AG08396 (cell line): ENCODE measurements at regions not wholly inside any gene's neighbourhood (a gene's known extent, or its start where the extent isn't known, plus 50 kb on each side); places are given as distances from the start of the nearest gene placed in this dataset.

Experiments used
- DNase-seq: peaks from one replicate; pipeline ENCODE4 v3.0.0; 2012; ENCODE audit warnings: low spot score, mixed read lengths

DNA sequence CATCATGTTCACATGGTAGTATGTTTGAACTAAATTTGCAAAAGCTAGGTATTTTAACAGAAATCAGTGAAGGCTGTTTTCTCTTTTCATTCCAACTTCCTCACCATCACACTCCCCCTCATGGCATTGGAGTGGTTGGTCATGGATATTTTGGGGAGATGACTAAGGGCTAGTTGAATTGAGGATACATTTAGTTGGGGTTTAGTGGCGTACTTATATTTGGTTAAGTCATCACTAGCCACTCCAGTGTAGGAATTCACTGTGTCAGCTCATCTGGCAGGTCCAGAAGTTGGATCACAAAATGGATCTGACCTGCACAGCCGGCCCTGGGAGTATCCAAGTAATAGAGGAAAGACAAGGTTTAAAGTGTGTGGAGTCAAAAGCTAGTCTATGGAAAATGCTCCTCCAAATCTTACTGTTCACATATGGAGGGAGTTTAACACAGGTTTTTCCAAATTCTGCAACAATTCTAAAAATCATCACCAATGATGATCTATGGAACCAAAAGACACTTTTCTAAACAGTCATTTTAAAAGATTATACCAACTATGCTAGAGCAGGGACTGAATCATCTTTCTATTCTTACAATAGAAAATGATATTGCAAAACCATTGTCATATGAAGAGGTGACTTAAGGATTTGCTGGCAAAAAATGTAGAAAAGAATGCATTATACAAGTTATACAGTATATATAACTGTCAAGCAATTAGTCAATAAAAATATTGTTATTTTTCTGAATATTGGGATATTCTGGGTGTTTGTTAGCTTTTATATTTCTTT lies 247.8 kb upstream of the PEX5L start:
- peak; percentile 46 for DNase-seq

DNA sequence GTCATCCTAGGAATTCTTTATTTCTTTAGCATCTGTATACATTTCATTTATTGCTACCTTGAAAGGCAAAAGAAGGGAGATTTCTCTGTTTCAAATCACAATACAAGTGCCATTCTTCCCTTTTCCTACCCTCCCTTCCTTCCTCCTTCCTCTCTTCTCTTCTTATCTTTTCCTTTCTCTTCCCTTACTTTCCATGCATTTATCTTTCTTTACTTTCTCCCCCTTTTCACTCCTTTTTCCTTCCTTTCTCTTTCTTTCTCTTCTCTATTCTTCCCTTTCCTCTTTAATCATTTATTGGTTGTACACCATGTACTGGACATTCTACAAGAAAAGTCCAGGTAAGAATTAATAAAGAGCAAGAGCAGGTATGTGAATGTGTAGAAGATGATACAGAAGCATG lies 251.0 kb upstream of the PEX5L start:
- no peak for DNase-seq

DNA sequence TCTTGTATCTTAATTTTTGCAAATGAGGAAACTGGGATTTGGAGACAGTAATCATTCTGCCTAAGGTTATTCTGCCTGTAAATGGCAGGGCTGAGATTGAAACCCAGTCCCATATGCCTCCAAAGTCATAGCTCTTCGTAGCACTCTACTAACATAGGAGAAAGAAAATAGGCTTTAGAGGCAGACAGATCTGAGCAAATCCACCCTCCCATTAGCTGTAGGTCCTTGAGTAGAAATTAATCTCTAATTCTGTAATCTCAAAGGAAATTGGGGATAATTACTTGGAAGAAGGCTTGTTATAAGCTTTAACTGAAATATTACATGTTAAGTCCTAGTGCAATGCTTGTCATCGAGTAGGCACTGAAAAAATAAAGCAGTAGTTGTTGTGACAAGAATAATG lies 252.1 kb upstream of the PEX5L start:
- no peak for DNase-seq

DNA sequence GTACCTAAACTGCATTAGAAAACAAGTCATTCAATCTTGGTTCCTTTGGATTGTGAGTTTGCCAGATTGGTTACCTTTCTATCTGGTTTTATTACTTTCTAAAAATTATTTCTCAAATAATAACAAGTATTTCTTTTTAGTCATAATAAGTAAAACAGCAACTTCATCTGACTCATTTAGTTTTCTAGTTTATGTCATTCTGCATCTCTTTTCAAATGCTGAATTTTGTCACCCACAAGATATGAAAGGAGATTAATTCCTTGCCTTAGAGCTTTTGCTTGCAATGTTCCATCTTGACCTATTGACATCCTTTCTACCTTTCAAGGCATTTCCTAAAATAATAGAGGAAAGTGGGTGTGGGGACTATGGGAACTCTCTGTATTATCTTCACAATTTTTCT lies 253.6 kb upstream of the PEX5L start:
- DNase-seq: no peak

DNA sequence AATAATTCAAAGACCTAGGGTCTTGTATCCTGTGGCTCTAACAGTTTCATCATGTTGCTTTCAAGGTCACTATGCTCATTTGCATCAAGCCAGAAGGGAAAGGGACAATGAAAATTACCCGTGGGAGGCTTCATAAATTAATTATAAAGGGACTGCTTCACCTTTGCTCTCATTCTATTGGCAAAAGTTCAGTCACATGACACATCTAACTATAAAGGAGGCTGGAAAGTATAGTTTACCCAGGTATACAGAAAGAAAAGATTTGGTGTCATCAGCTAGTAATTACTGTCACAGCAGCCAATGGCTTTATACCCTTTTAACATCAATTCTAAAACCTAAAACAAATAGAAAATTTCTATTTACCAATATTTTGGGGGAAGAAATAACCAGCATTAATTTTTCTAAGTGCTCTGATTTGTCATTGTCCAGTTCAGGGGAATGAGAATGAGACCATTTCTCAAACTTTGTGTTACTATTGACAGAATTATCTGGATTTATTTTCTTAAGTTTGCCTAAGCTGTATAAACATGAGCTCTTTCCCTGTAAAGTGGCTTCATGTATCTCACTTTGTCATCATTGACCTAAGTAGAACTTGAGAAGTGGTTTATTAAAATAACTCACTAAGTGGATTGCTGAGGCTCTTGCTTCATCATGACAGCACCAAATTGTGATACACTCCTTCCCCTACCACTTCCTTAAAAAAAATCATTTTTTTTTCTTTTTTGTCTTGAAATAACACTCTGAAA lies 257.7 kb upstream of the PEX5L start:
- DNase-seq: no peak

DNA sequence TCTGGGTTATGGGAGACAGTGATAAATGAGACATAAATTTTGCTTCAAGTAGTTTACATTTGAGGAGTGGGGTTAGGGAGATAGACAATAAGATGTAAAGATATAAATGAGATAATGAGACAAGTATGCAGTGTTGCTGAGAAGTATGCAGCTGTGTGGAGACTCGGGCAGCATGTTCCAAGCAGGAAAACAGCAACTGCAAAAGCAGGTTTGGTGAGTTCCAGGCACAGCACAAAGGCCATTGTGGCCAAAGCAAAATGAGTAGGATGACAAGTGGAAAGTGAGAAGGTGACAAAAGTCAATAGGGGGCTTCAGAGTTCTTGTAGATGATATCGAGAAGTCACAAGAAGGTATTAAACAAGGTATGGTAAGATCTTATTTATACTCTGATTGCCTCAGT lies 259.1 kb upstream of the PEX5L start:
- DNase-seq: no peak

DNA sequence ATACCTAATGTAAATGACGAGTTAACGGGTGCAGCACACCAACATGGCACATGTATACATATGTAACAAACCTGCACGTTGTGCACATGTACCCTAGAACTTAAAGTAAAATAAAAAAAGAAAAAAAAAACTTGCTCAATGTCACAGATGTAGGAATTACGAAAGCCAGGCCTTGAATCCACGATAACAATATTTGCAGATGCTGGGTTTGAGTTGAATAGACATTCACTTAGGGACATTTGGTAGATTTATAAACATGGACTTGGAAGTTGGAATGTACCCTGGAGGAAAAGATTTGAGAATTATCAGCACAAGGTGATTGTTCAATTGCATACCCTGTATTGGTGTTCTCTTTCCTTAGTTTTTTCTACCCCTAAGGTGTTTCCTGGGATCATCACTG lies 260.2 kb upstream of the PEX5L start:
- no peak for DNase-seq

DNA sequence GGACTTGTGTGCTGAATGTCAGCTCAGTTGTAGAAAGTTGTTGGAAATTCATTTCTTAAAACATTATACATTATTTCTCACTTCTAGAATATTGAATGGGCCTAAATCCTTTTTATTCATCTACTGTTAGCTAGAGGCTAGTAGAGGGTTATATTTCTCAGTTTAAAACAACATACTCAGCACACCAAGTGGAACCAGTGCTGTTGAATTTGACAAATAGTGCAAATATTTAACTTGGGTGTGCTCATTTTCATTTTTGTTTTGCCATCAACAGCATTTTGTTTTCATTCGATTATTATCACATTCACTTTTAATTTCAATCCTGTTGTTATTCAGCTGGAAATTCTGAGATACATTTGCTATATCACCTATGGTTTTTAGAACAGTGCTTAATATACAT lies 269.4 kb upstream of the PEX5L start:
- DNase-seq: no peak

DNA sequence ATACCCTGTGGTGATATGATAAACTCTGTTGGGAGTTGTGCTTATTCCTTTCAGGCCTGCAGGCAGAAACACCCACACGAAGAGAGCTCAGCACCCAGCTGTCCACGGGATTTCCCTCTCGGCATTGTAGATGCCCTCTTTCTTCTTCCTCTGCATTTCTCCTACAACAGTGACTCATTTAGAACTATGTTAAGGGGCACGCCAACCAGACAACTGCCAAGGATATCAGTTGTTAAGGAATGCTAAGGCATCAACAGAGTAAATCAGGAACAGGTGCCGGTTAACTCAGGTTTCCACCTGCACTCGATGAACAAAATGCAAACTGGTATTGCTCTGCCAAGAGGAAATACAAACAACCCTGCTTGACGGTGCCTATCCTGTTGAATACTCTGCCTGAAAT lies 270.0 kb upstream of the PEX5L start:
- peak; percentile 8 for DNase-seq

DNA sequence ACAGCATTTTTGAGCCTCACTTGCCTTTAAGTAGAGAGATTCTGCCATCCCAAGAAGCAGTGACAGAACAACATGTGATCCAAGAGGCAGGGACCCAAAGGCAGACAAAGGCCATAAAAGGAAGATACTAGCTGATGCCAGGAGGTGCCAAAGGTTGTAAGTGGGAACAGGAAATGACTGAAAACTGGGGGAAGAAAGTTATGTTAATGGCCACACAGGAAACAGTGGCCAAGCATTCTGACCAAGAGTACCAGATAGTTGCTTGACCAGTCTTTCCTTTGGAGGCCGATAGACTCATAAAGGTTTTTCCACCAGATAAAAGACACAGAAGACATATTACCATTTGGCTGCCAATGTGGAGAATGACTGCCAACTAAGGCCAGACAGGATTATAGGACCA lies 274.5 kb upstream of the PEX5L start:
- DNase-seq: no peak

DNA sequence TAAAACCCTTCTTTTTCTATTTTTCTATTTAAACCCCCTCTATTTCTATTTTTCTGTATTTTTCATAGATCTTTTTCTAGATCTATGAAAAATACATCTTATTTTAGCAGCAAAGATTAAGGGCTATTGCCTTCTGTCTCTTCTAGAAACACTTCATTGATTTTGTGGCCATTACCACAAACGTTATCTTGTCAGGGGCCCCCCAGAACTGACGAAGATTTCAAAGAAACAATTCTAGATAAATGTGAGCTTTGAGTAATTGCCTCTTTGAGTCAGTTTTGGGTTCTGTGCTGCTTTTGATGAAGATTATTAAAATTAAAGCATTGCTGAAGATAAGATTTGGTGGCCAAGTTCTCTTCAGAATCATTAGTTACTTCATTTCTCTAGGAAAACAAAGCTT lies 279.6 kb upstream of the PEX5L start:
- DNase-seq: no peak

DNA sequence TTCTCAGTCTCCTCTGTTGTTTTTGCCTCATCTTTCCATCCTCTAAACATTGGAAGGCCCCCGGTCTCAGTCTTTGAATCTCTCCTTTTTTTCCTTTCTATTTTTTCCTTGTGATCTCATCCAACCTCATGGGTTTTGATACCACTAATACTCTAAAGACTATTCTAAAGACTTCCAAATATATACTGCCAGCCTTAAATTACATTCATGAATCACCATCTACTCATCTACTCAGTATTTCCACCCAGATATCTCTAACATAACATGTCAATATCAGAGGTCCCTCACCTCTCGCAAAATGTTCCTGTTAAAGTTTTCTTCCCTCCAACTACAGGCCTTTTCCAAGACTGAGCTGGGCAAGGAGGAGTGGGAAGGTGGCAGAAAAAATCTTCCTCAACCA lies 282.5 kb upstream of the TTC14 start:
- no peak for DNase-seq

DNA sequence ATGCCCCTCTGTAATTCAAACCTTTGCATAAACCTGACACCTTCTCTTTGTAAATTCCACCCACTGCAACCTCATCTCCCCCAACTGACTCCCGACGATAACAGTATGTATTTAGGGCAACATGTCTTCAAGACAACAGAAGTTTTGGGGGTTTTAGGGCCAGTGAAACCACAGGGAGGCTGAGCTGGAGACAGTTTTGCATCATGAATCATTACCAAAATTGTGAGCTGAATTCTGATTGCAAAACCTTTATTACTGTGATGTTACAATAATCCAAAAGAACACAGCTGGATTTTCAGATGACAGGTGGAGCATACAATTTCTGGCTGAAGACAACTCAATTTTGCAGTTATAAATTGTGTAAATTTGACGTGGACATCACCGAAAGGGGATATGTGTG lies 281.3 kb upstream of the TTC14 start:
- DNase-seq: no peak

DNA sequence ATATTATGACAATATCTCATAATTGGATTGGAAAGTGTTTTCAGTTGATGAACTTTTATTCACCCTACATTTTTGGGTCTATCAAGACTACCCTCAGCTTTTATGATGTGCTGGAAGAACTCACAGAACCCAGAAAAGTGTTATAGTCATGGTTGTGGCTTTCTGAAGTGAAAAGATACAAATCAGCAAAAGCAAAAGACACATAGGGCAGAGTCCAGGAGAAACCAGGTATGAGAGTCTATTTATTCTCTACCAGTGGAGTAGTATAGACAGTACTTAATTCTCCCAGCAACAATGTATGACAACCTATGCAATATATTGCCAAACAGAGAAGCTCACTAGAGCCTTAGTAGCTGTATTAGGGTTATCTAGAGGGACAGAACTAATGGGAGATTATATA lies 280.4 kb upstream of the TTC14 start:
- no peak for DNase-seq

DNA sequence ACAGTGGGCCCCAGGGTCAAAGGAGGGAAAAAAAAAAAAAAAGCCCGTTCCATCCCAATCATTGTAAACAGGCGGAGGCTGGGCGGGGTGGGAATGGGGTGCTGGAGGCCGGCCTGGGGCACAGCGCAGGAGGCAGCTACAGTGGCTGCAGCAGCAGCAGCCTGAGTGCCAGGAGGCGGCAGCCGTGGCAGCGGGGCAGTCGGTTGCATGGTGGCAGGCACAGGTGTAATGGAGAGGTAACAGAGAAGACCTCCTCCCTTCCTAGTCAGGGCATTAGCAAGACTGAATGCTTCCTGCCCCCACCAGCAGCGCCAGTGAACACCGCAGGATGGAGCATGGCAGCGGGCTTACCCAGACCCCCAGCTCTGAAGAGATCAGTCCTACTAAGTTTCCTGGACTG lies 279.1 kb upstream of the TTC14 start:
- DNase-seq: no peak

DNA sequence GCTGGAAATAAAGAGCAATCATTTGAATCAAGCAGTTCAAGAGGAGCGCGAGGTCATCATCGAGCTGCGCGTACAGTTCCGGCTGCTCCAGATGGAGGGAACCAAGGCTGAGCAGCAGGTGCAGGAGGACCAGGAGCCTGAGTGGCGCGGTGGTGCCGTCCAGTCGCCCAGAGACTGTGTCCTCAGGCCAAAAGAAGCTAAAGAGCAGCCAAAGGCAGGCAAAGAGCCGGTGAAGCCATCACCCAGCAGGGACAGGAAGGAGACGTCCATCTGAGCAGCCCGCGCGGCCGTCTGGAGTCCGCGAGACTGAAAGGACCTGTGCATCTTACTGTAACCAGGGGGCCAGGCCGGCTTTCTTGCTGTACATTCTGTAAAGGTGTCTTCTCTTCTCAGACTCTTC lies 277.2 kb upstream of the TTC14 start:
- DNase-seq: no peak

DNA sequence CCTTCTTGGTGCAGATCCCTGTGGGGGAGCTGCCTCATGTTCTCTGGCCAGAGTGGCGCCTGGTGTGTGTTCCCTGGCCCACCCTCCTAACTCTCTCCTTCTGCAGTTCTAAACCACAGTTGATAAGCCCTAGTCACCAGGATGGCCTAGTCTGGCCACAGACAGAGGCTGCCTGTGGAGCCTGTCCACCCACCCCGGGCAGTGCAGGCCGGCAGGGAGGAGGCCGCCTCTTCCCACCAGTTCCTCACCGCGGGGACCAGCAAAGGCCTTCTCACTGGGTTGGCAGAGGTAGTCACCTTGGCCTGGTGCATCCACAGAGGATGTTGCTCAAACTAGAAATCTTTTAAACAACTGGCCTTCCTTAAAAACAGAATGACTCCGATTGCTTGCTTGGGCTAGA lies 276.4 kb upstream of the TTC14 start:
- DNase-seq: no peak

DNA sequence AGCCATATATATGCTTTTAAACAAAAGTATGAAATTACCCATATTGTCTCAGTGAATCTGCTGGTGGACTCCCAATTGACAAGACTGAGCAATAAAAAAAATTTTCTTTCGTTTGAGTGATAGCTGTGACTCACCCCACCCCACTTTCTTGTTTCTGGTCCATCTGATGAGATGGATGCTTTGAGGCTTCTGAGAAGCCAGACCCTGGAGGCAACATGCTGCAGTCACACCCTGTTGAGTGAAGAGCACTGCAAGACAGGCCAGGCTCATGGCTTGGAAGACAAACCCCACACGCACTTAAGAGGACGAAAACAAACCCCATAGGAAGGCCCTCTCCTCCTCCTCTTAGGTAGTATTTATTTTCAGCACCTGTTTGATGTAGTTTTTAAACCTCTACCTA lies 276.0 kb upstream of the TTC14 start:
- DNase-seq: no peak

DNA sequence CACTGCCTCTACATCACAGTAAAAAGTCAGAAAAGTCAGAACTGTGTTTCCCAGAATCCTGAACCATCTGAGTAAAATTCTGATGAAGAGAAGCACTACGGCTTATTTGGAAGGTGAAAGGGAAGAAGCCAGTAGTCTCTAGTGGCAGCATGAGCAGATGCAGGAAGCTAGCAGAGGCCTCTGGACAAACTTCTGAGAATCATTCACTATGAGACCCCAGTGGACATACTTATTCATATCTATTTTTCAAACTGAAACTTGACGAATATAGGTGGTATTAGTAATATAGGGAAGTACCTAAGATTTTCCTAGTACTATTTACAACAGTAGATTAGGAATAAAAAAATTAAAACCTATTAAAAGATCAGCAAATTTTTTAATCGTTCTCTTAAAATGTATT lies 272.8 kb upstream of the TTC14 start:
- DNase-seq: no peak

DNA sequence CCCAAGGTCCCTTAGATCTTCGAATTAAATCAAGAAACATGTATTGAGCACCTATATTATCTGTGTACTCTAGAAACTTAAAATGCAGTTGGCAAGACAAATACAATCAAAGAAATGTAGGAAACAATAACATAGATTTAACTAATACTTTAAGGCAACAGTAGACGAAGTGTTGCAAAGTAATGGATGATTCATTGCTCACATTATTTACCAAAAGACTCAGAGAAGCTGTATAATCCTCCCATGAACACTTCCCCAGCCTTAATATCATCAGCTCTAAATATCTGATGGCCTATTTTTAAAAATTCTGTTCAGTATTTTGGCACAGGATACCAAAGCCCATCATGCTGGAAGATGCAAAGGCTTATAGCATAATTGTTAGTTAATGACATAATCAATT lies 272.1 kb upstream of the TTC14 start:
- DNase-seq: no peak

DNA sequence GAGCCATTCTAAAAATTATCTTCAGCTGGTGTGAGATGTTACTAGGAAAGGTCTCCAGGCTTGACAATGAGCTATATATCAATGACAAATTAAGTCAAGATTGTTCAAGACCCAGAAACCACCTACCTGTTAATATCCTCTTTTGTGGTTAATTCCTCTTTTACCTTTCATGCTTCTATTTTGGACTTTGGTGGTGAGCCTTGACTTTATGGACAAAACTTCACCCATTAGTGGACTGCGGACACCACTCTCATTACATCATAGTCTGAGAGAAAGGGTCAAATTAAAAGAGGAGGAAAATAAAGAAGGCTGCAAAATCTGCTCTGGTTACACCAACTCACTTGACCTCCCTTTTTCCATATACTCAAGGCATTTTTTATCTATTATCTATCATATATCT lies 271.5 kb upstream of the TTC14 start:
- no peak for DNase-seq

DNA sequence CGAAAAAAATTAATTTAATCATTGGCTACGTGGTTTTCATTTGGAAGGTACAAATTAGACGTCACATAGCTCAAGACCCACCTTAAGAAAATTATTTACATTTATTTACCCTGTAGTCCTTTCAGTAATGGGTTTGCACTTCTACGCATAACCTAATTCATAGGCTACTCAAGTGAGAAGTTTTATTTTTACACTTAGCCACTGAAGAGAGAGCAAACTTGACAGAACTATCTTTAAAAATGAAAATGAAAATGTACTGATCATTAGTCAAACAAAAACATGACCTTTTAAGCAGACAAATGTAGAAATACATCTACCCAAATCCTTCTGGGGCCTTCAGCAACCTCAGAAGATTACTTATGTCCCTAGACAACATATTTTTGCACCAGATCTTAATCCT lies 269.4 kb upstream of the TTC14 start:
- DNase-seq: no peak

DNA sequence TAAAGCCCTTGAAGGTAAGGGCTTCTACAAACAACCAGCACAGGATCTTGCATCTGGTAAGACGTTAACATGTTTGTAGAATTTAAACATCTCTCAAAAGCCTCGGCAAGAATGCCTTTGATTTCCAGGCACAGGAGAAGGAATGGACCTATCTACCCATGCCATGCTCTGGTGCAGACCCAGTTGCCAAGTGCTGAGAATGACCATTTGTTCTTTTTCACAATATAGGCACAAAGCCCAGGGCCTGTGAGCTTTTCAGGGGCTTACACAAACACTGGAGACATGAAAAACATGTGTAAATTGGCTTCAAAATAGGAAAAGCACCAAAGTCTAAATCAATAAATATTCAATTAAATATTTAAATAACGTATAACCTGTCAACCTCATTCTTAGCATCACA lies 266.9 kb upstream of the TTC14 start:
- no peak for DNase-seq

DNA sequence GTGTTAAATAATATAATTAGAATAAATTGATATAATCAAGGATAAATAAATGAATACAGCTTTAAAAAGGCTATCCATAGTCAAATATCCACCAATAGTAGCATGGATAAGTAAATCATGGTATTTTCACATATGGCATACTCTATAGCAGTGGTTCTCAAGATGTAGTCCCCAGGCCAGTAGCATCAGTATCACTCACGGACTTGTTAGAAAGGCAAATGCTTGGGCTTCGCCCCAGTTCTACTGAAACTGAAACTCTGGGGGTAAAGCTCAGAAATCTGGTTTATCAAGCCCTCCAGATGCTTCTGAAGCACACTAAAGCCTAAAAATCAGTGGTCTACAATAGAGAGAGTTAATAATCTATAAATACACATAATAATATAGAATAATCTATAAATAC lies 261.6 kb upstream of the TTC14 start:
- DNase-seq: no peak
